ENCODE measurements at regions not wholly inside any gene's neighbourhood (a gene's known extent, or its start where the extent isn't known, plus 50 kb on each side); places are given as distances from the start of the nearest gene placed in this dataset.

GRCh38 chr13:47158593-47158992 lies 261.7 kb upstream of the HTR2A start:
- Histone ChIP-seq H3K9me1 (ENCODE audit: control insufficient read depth, extremely low read depth, insufficient read depth, low read length) (no peaks in the 10 kb centered on the region), H3K4me1 (ENCODE audit: control insufficient read depth, extremely low read depth, insufficient read depth, low read length) (no peaks in the 10 kb centered on the region), H3K4me3 (ENCODE audit: control insufficient read depth in 2 of 3, extremely low read depth in 1 of 3, insufficient read depth in 2 of 3, low read depth in 1 of 3, low read length in 3 of 3) (no peak overlapping the region), H3K9ac (ENCODE audit: control insufficient read depth, extremely low read depth, insufficient read depth, low read length) (no peak overlapping the region), H3K79me2 (ENCODE audit: control insufficient read depth, insufficient read depth, low read length) (no peaks in the 10 kb centered on the region), H3K27me3 (ENCODE audit: control insufficient read depth, extremely low read depth, insufficient read depth, low read length) (no peaks in the 10 kb centered on the region), H2AFZ (ENCODE audit: control insufficient read depth, low read length) (no peak overlapping the region), H3K27ac (ENCODE audit: control insufficient read depth, insufficient read depth, low read length) (no peak overlapping the region), H3K9me3 (ENCODE audit: control insufficient read depth, low read depth, low read length) (no peaks in the 10 kb centered on the region), H3K36me3 (ENCODE audit: control insufficient read depth in 2 of 2, extremely low read depth in 1 of 2, insufficient read depth in 2 of 2, low read length in 2 of 2) (no peaks in the 10 kb centered on the region), H3K4me2 (ENCODE audit: control insufficient read depth, extremely low read depth, insufficient read depth, low read depth, low read length) (no peak overlapping the region), H4K20me1 (ENCODE audit: control insufficient read depth, extremely low read depth, insufficient read depth, low read length) (no peaks in the 10 kb centered on the region)
- TF ChIP-seq EZH2 (IDR thresholded peaks at IDR 0.05; ENCODE audit: low read length), result no peak
- no peak for TF ChIP-seq CTCF (optimal IDR thresholded peaks at IDR 0.05 in 1 of 3, IDR thresholded peaks at IDR 0.05 in 1 of 3, conservative IDR thresholded peaks at IDR 0.05 in 1 of 3; ENCODE audit: extremely low read depth in 1 of 3, insufficient read depth in 2 of 3, low read length in 3 of 3)
- dilution Hi-C loops (cut with MboI; ENCODE audit: extremely low pct_ligation_motif_present, low sequenced_read_pairs), result no loop called here
- DNase-seq (ENCODE audit: low read depth, low spot score) (no peak), FAIRE-seq (no peak)

GRCh38 chr13:47148543-47148942 lies 251.7 kb upstream of the HTR2A start:
- FAIRE-seq, result no peak
- dilution Hi-C loops (cut with MboI; ENCODE audit: extremely low pct_ligation_motif_present, low sequenced_read_pairs), result no loop called here

More at GRCh38 chr13:47148543-47148942, 251.7 kb upstream of the HTR2A start:
- no peak overlapping the region for H3K27ac ChIP-seq (ENCODE audit: control insufficient read depth, insufficient read depth, low read length)
- H3K9me1 ChIP-seq (ENCODE audit: control insufficient read depth, extremely low read depth, insufficient read depth, low read length), result no peaks in the 10 kb centered on the region
- no peak for DNase-seq (ENCODE audit: low read depth, low spot score)
- no peaks in the 10 kb centered on the region for H3K9me3 ChIP-seq (ENCODE audit: control insufficient read depth, low read depth, low read length)
- no peaks in the 10 kb centered on the region for H3K27me3 ChIP-seq (ENCODE audit: control insufficient read depth, extremely low read depth, insufficient read depth, low read length)
- TF ChIP-seq CTCF (optimal IDR thresholded peaks at IDR 0.05 in 1 of 3, IDR thresholded peaks at IDR 0.05 in 1 of 3, conservative IDR thresholded peaks at IDR 0.05 in 1 of 3; ENCODE audit: extremely low read depth in 1 of 3, insufficient read depth in 2 of 3, low read length in 3 of 3), result no peak
- TF ChIP-seq EZH2 (IDR thresholded peaks at IDR 0.05; ENCODE audit: low read length), result no peak
- no peaks in the 10 kb centered on the region for H3K36me3 ChIP-seq (ENCODE audit: control insufficient read depth in 2 of 2, extremely low read depth in 1 of 2, insufficient read depth in 2 of 2, low read length in 2 of 2)
- H3K9ac ChIP-seq (ENCODE audit: control insufficient read depth, extremely low read depth, insufficient read depth, low read length), result no peak overlapping the region
- H3K4me3 ChIP-seq (ENCODE audit: control insufficient read depth in 2 of 3, extremely low read depth in 1 of 3, insufficient read depth in 2 of 3, low read depth in 1 of 3, low read length in 3 of 3), result no peak overlapping the region
- H3K4me2 ChIP-seq (ENCODE audit: control insufficient read depth, extremely low read depth, insufficient read depth, low read depth, low read length), result no peak overlapping the region
- no peaks in the 10 kb centered on the region for H3K79me2 ChIP-seq (ENCODE audit: control insufficient read depth, insufficient read depth, low read length)
- no peak overlapping the region for H2AFZ ChIP-seq (ENCODE audit: control insufficient read depth, low read length)
- no peaks in the 10 kb centered on the region for H3K4me1 ChIP-seq (ENCODE audit: control insufficient read depth, extremely low read depth, insufficient read depth, low read length)
- no peaks in the 10 kb centered on the region for H4K20me1 ChIP-seq (ENCODE audit: control insufficient read depth, extremely low read depth, insufficient read depth, low read length)
